GM21381 (cell line): ENCODE measurements at regions not wholly inside any gene's neighbourhood (a gene's known extent, or its start where the extent isn't known, plus 50 kb on each side); places are given as distances from the start of the nearest gene placed in this dataset.

Experiments used
- ATAC-seq: cut with Tn5 transposase; IDR thresholded peaks from one replicate; pipeline ENCODE4 v1.9.1; 2021; ENCODE audit warnings: mild to moderate bottlenecking, moderate library complexity; ENCODE audit not compliant: unreplicated experiment

DNA sequence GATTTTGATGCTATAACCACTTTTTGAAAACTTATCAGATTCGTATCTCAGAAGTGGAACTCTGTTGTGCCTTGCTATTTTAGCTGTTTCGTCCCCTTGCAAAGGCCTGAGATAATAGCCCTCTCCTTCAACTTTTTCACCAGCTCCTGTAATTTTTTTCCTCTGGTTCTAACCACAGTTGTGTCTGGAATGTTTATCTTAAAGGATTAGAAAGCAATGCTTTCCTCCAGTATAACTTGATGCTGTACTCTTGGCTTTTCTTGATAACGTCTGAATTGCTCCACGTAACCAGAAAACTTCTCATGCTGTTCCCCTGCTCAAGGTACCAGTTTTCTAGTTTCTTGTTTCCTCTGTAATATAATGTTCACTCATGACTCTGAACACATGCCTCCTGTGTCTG, 209.4 kb downstream of the DTWD2 start:
- ATAC-seq = no peak

DNA sequence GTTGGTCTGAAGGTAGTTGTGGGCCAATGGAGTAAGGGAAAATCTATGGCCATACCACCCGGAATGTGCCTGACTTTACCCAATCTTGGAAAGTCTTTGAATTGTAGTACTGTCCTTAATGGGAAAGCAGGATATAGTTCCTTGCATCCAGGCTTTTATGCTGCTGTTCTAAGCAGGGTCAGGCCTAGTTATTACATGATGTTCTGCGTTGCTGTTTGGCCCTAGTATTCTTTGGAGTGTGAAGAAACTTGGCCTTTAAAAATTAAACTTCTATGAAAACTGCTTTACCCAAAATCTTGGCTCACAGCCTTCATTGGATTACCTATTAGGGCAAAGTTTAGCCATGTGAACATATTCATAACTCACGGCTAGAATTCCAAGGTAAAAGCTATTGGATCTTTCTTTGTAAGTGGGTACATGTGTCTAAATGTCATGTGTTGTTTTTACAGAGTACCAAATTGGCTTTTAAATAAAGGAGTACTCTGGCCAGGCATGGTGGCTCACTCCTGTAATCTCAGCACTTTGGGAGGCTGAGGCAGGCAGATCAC, 211.1 kb downstream of the DTWD2 start:
- no peak for ATAC-seq

DNA sequence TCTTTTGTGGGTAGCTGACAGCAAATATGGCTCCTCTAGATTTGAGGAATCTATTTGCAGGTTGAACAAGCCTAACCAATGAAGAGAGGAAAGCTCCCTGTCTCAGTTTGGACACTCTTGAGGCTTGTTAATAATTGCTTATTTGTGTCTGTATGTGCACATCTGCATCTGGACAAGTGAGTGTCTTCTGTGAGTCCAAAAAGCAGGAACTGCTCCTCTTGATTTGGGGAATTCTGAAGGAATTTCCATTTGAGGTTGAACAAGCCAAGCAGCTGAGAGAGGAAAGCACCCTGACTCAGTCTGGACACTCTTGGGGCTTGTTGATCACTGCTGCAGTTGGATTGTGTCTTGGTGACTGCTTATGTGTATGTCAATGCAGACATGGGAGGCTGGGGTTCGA, 211.6 kb downstream of the DTWD2 start:
- ATAC-seq = peak; percentile 46

DNA sequence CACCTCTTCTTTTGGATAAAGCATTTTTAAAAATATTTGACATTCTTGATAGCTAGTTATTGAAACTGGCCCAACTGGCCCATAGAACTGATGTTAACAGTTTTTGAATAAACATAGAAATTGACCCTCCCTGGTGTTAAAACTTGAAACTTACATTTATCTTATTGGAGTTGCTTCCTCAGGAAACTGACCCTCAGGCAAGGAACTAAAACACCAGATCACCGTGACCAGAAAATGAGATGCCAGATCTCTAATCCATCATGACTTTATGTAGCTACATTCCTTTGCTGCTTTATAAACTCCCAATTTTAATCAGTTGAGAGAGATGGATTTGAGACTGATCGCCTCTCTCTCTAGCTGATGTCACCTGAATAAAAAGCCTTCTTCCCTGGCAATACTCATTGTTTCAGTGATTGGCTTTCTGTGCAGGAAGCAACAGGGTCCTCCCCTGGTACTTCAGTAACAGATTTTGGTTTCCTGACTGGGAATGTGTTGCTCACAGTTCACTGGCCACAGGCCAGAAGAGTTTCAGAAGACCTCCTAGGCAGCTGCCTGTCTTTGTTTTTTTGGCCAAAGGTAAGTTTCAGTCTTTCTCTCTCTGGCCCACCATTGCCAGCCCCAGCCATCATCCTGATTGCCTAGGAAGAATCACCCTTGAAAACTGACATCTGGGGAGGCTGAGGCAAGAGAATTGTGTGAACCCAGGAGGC, 212.4 kb downstream of the DTWD2 start:
- ATAC-seq = peak; percentile 60

DNA sequence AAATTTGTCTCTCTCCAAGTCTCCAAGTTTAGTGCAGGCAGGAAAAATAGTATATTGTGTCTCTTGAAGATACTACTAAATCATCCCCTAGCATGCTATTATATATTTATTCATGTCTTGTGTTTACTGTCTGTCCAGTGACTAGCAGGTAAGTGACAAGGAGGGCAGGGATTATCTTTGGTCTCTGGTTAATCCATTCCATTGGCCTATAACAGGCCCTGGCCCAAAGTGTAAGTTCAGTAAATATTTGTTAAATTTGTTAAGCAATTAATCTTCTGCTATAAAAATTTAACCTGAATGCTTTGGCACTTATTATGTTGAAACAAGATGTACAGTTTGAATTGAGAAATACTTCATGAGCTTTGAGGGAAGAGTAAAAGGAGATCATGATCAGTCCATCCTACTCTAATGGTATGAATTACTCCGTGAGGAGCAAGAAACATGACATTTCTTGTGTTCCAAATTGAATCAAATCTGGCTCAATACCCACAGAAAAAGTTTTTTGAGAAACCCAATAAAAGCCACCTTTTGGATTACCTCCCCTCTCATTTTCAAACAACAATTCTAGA, 219.7 kb downstream of the DTWD2 start:
- ATAC-seq = no peak

DNA sequence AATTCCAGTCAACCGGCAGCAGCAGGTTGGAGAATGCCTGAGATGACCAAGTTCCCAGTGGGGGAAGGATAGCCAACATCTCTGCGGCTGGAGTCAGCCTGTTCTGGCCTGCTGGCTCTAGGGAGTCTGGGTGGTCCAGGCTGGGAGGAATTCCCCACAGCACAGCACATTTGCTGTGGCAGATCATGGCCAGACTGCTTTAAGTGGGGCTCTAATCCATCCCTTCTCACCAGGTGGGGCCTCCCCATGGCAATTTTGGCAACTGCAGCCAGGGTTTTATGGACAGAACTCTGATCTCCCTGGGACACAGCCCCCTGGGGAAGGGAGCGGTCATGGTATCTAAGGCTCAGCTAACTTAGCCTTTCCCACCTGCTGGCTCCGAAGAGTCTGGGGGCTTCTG, 226.1 kb downstream of the DTWD2 start:
- no peak for ATAC-seq

DNA sequence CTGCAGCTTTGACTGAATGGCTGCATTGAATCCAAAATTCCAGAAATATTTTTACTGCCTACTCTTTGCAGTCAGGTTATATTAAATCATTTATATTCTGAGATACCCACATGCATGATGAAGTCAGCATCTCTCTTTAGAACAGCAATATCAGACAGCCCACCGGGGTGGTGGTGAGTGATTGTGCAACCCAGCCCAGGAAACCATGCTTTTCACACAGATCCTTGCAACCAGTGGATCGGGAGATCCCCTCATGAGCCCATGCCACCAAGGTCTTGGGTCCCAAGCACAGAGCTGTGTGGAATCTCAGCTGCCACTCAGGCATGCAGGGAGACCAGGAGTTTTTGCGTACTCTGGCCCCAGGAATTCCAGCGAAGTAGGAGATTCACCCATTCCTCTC, 226.5 kb downstream of the DTWD2 start:
- no peak for ATAC-seq

DNA sequence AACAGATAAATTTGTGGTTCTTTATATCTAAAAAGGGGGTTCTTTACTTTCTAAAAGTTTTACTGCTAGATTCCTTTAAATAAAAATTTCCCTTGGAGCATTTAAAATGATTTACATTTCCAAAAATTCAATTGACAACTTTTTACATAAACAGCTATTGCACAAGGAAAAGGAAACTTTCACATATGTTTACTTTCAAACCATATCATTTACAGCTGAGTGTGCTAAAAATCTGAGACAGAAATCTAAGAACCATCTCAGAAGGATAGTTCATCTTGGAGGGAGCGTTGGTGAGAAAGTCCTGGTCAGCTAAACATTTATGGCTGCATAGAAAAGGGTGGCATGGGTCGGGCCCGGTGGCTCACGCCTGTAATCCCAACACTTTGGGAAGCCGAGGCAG, 235.4 kb downstream of the DTWD2 start:
- no peak for ATAC-seq

DNA sequence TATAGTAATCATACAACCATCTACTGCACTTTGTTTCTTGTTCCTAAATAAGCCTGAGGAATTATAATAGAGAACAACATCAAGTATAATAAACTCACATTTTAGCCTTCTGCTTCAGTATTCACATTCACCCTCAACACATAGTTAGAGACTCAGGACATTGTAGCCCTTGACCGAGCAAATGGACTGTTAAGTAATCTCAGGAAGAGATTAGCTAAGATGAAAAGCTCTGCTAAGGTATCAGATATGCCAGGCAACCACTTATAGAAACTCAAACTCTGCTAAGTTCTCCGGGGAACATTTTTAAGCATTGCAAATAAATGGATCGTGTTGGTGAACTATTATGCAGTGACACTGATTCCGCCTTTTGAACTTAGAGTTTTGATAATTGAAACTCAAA, 252.0 kb downstream of the DTWD2 start:
- no peak for ATAC-seq

DNA sequence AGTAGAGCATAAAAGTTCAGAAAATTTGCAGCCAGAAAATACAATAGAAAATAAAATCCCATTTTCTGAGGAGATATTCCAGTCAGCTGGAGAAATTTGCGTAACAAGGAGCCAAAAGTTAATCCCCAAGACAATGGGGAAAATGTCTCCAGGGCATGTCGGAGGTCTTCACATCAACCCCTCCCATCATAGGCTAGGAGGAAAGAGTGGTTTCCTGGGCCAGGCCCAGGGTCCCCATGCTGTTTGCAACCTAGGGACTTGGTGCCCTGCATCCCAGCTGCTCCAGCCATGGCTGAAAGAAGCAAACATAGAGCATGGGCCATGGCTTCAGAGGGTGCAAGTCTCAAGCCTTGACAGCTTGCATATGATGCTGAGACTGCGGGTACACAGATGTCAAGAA, 255.0 kb downstream of the DTWD2 start:
- no peak for ATAC-seq

DNA sequence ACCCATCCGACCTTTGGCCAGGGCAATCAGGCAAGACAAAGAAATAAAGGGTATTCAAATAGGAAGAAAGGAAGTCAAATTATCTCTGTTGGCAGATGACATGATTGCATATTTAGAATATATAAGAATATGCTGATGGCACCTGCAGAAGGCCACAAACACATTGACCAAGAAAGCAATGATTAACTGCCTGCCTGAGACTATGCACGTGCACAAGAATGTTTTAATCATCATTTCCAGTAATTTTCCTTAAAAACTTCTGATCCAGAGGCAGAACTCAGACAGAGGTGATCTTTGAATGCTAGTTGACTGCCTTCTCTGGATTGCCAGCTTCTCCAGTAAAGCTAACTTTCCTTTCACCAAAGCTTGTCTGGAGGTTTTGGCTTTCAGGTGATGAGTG, 260.2 kb downstream of the DTWD2 start:
- no peak for ATAC-seq

DNA sequence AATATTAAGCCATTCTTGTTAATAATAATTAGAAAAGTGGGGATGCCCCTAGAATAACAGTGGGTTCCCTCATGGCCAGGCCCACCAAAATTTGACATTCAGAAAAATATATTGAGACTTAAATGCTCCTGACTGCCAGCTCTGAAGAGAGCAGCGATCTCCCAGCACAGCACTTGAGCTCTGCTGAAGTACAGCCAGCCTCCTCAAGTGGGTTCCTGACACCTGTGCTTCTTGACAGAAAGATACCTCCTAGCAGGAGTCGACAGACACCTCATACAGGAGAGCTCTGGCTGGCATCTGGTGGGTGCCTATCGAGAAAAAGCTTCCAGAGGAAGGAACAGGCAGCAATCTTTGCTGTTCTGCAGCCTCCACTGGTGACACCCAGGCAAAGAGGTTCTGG, 261.5 kb downstream of the DTWD2 start:
- no peak for ATAC-seq

DNA sequence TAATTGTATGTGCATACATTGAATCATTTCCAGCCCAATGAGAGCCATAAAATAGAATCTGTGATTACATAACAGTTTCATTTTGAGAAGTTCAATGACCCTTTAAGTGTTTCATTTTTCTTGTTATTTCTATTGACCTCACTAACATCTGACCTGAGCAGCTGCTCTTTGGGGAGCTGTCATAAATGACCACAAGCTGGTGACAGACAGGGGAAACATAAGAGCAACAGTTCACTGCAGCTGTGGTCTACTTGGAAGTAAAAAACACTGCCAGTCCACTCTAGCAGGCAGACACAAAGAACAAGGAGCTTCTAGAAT, 265.4 kb downstream of the DTWD2 start:
- peak; percentile 78 for ATAC-seq

DNA sequence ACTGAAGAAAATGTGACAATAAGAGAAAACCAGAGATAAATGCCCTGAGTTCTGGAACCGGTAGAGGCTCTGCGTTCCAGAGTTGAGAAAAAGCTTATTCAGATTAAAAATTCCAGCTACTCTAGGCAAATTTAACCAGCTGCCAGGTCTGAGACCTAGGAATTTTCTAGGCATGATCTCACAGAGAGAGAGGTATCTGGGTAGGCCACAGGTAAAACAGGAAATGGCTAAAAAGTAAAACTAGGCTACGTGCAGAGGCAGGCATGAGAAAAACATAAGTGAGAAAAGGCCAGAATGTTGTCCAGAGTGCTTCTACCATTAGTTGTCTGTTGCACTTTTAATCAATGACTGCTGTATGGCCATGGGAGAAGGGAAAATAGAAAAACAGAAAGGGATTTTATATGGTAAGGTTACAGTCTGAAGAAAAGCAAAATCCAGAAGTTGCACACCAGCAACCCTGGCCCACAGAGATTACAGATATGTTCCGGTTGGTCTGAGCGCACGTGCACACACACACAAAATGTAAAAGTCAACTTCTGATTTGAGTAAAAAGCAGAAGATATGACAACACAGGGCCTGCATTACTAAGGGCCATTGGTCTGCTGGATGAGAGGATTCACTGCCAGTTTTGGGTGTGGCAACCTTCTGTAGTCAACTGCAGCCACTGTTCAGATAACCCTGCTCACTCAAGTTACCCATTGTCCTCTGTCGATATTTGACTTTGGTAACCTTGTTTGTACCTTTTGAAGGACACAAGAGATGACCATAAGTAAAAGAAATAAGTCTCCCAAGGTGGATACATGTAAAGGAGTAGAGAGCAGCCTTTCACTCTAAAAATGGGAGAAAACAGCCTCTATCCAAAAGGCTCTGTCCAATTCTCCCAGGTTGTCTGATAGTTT, 266.0 kb downstream of the DTWD2 start:
- ATAC-seq = peak; percentile 43

DNA sequence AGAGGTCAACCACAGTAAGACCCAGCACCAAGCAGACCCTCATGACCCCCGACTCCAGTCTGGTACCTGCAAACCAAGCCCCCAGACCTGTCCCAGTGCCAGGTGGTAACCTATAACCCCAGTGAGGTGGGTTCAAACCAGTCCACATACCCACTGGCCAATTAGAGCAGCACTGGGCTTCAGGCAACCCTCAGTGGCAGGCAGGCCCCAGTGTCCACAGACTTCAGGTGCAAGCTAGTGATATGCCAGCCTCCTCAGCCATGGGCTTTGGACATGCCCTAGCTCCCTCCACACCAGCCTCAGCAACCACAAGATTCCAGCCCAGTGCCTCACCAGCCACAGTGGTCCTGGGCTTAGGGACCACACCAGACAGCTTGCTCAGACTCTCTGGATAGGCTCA, 276.6 kb downstream of the DTWD2 start:
- no peak for ATAC-seq

DNA sequence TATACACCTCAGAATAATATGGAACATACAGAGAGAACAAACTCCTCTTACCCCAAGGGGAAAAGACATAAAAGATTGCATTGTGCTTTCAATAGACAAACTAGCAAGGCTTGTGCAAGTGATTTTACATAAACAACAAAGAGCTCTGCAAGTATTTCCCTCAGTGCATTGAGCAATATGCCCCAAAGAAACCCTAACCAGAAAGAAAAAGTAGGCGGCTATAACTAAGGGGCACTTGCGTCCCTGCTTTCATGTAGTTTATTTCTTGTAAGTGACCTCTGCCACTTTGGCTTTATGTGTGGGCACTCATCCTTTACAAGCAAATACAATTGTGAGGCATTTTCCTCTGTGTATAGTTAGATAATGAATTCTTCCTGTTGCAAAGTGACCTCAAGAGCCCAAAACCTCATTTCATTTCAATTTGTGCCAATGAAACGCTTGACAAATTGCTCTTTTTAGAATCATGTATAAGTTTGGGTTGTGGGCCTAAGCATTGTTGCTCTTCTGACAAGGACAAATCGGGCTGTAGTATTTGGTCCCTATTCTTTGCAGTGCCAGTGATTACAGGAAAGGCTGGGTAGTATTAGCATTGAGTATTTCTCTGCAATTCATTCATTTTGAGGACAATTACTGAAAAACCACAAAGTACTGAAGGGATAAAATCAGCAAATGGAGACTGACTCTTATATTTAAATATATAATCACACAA, 282.2 kb downstream of the DTWD2 start:
- no peak for ATAC-seq

DNA sequence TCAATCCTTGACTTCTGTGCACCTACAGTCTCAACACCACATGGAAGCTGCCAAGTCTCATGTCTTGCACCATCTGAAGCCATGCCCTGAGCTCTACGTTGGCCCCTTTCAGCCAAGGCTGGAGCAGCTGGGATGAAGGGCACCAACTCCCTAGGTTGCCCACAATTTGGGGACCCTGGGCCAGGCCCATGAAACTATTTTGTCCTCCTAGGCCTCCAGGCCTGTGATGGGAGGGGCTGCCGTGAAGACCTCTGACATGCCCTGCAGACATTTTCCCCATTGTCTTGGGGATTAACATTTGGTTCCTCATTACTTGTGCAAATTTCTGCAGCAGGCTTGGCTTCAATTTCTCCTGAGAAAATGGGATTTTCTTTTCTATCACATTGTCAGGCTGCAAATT, 285.1 kb downstream of the DTWD2 start:
- no peak for ATAC-seq

DNA sequence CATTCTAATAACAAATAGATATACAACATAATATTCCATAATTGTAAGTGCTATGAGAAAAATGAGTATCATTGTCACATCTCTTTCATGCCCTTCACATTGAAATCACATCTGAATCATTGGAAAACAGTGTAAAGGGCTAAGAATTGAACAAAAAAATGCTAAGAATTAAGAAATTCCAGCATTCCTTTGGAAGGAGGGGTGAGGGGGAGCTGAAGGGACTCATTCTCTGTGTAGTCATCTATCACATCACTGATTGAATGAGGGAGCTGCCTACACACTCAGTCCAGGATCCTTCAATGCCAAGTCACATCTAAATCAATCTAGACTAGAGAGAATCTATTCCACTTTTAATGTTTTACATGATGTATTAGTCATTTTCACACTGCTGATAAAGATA, 286.6 kb downstream of the DTWD2 start:
- ATAC-seq = no peak

DNA sequence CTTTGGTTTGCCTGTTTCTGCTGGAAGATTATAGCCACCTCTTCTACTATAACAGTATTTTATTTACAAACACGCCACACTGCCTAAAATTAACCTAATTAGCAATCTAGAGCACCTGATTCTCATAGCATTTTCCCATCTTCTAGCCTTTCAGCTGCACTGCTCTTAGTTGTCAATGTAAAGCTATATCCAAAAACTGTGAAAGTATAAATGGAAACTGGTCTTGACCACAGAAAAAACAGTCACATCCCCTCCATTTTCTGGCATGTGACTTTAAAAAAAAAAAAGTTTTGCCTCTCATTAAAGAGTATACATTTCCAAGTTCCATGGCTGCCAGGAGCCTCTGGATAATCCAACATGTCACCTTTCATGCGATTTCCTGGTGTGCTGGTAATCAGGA, 287.8 kb downstream of the DTWD2 start:
- ATAC-seq = no peak

DNA sequence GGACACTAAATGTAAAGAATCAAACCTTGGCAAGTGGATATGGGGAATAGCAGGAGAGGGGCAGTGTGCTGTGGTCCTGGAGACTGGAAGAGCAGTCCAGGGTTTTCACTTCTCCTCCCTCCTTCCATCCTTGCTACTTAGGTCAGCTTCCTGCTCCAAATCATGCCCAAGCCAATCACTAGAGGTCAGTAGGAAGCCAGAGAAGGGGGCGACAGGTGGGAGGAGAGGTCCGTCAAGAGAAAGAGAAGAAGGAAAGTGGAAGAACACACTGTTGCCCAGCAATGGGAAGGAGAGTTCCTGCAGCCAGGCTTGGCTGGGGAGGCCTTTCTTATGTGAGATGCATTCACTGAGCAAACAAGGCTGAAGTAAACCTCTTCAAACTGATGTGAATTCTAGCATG, 289.6 kb downstream of the DTWD2 start:
- no peak for ATAC-seq

DNA sequence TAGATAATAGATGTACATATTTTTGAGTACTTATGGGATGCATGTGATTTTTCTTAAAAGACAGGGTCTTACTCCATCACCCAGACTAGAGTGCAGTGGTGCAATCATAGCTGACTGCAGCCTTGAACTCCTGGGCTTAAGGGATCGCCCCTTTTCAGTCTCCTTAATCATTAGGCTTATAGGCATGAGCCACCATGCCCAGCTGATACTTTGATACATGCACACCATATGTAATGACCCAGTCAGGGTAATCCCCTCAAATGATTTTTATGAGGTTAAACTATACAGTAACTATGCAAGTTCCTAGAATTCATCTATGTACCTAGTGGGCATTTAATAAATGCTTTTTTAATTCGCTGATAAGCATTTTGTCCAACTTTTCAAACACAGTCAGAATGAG, 292.3 kb downstream of the DTWD2 start:
- ATAC-seq = no peak
